HG02870 (cell line): ENCODE measurements at regions not wholly inside any gene's neighbourhood (a gene's known extent, or its start where the extent isn't known, plus 50 kb on each side); places are given as distances from the start of the nearest gene placed in this dataset.
"Not testable (repeated sequence)": the region's sequence is repeated elsewhere in the genome, so short reads cannot be mapped to it uniquely, and the experiment has no call there.

Experiments used
- ATAC-seq: cut with Tn5 transposase; IDR thresholded peaks from one replicate; pipeline ENCODE4 v1.9.1; 2021; ENCODE audit warnings: mild to moderate bottlenecking, moderate library complexity; ENCODE audit not compliant: unreplicated experiment

- not testable (repeated sequence) for ATAC-seq
These were observed 136.9 kb downstream of the OR2B2 start for GRCh38 chr6:27775138-27775795.

GRCh38 chr6:27774264-27774600 lies 138.0 kb downstream of the OR2B2 start:
- ATAC-seq = not testable (repeated sequence)

- not testable (repeated sequence) for ATAC-seq
These were observed 138.5 kb downstream of the OR2B2 start for GRCh38 chr6:27773542-27774263.

- ATAC-seq = peak; percentile 59
These were observed 139.8 kb downstream of the OR2B2 start for GRCh38 chr6:27772261-27773001.

GRCh38 chr6:27771235-27771634 lies 141.0 kb downstream of the OR2B2 start:
- no peak for ATAC-seq

- ATAC-seq = no peak
These were observed 141.5 kb downstream of the OR2B2 start for GRCh38 chr6:27770724-27771123.

GRCh38 chr6:27768556-27768955 lies 143.6 kb downstream of the OR2B2 start:
- no peak for ATAC-seq

- ATAC-seq = no peak
These were observed 144.3 kb downstream of the OR2B2 start for GRCh38 chr6:27767851-27768250.

- no peak for ATAC-seq
These were observed 145.8 kb downstream of the OR2B2 start for GRCh38 chr6:27766405-27766804.

- no peak for ATAC-seq
These were observed 147.1 kb downstream of the OR2B2 start for GRCh38 chr6:27765028-27765590.

GRCh38 chr6:27761391-27761790 lies 150.8 kb downstream of the OR2B2 start:
- ATAC-seq = no peak

- no peak for ATAC-seq
These were observed 151.7 kb downstream of the OR2B2 start for GRCh38 chr6:27760464-27760863.

- no peak for ATAC-seq
These were observed 152.3 kb downstream of the OR2B2 start for GRCh38 chr6:27759930-27760329.

- ATAC-seq = no peak
These were observed 153.7 kb downstream of the OR2B2 start for GRCh38 chr6:27758491-27758890.

- no peak for ATAC-seq
These were observed 154.9 kb downstream of the OR2B2 start for GRCh38 chr6:27757307-27757706.

GRCh38 chr6:27755768-27756167 lies 156.4 kb downstream of the OR2B2 start:
- no peak for ATAC-seq

GRCh38 chr6:27754408-27754782 lies 157.8 kb downstream of the OR2B2 start:
- ATAC-seq = no peak

GRCh38 chr6:27753668-27754407 lies 158.4 kb downstream of the OR2B2 start:
- ATAC-seq = peak; percentile 55

GRCh38 chr6:27752038-27752885 lies 159.9 kb downstream of the OR2B2 start:
- ATAC-seq = peak; percentile 43

- ATAC-seq = no peak
These were observed 163.5 kb downstream of the OR2B2 start for GRCh38 chr6:27748661-27749060.
